Large intestine (tissue), 3 donors: ENCODE measurements at regions not wholly inside any gene's neighbourhood (a gene's known extent, or its start where the extent isn't known, plus 50 kb on each side); places are given as distances from the start of the nearest gene placed in this dataset.
"Not testable (repeated sequence)": the region's sequence is repeated elsewhere in the genome, so short reads cannot be mapped to it uniquely, and the experiment has no call there.

Experiments
- DNase-seq, 2 donors: peaks; one replicate each; pipeline versions ENCODE4 v3.0.0 to v3.0.0-alpha.2; 2013
- H3K27ac ChIP-seq: one replicate; pipeline ENCODE4 v1.5.1; 2013; ENCODE audit warnings: low read length
- H3K27me3 ChIP-seq: 2 replicates; pipeline ENCODE4 v1.6.1; 2013; ENCODE audit warnings: low read length; ENCODE audit not compliant: control insufficient read depth, insufficient read depth
- H3K36me3 ChIP-seq: 2 replicates; pipeline ENCODE4 v1.6.1; 2013; ENCODE audit warnings: low read length; ENCODE audit not compliant: control insufficient read depth, insufficient read depth
- H3K4me1 ChIP-seq: one replicate; pipeline ENCODE4 v1.6.1; 2013; ENCODE audit warnings: low read length; ENCODE audit not compliant: control insufficient read depth, insufficient read depth
- H3K4me3 ChIP-seq: one replicate; pipeline ENCODE4 v1.5.1; 2013; ENCODE audit warnings: low read length
- H3K9me3 ChIP-seq: one replicate; pipeline ENCODE4 v1.6.1; 2013; ENCODE audit warnings: mild to moderate bottlenecking, low read depth, low read length, moderate library complexity; ENCODE audit not compliant: control insufficient read depth
- WGBS: methylation state at CpG from one replicate; pipeline ENCODE4 v1.1.5; 2013; ENCODE audit warnings: low lambda C conversion rate; ENCODE audit not compliant: insufficient coverage; 5-methylcytosine and 5-hydroxymethylcytosine counted together

GRCh38 chr10:59463909-59464308 is 101.6 kb upstream of the FAM13C start:
- DNase-seq, result no peak
- no CpG with 5 or more reads among the region's 4 CpGs for WGBS

GRCh38 chr10:59460601-59461000 is 98.3 kb upstream of the FAM13C start:
- Histone ChIP-seq H3K27ac (no peak overlapping the region), H3K4me1 (no peaks in the 10 kb centered on the region), H3K4me3 (no peak overlapping the region), H3K9me3 (no peaks in the 10 kb centered on the region), H3K27me3 (no peaks in the 10 kb centered on the region), H3K36me3 (no peaks in the 10 kb centered on the region)
- DNase-seq, result no peak
- WGBS, result 75% methylated on average over 1 of the region's 3 CpGs

More at GRCh38 chr10:59463909-59464308, 101.6 kb upstream of the FAM13C start:
- H3K27me3 ChIP-seq, result no peaks in the 10 kb centered on the region
- H3K27ac ChIP-seq, result no peak overlapping the region
- no peaks in the 10 kb centered on the region for H3K9me3 ChIP-seq
- no peaks in the 10 kb centered on the region for H3K4me1 ChIP-seq
- no peaks in the 10 kb centered on the region for H3K36me3 ChIP-seq
- no peak overlapping the region for H3K4me3 ChIP-seq

GRCh38 chr10:59456199-59456598 is 93.8 kb upstream of the FAM13C start:
- no peaks in the 10 kb centered on the region for H3K9me3 ChIP-seq
- H3K27ac ChIP-seq, result no peak overlapping the region
- H3K27me3 ChIP-seq, result no peaks in the 10 kb centered on the region
- H3K36me3 ChIP-seq, result no peaks in the 10 kb centered on the region
- no peaks in the 10 kb centered on the region for H3K4me1 ChIP-seq
- H3K4me3 ChIP-seq, result no peak overlapping the region
- 83% methylated on average over 1 of the region's 2 CpGs for WGBS
- no peak for DNase-seq

GRCh38 chr10:59454171-59454919 is 92.0 kb upstream of the FAM13C start:
- Histone ChIP-seq H3K27me3 (no peaks in the 10 kb centered on the region), H3K27ac (no peak overlapping the region)
- 67% methylated on average over 2 of the region's 5 CpGs for WGBS

GRCh38 chr10:59448616-59449015 is 86.3 kb upstream of the FAM13C start:
- no peaks in the 10 kb centered on the region for H3K9me3 ChIP-seq
- H3K4me3 ChIP-seq, result no peak overlapping the region
- no peaks in the 10 kb centered on the region for H3K36me3 ChIP-seq
- WGBS, result no CpG with 5 or more reads among the region's 1 CpG
- H3K27me3 ChIP-seq, result no peaks in the 10 kb centered on the region
- H3K4me1 ChIP-seq, result no peaks in the 10 kb centered on the region
- no peak overlapping the region for H3K27ac ChIP-seq
- no peak for DNase-seq

More at GRCh38 chr10:59454171-59454919, 92.0 kb upstream of the FAM13C start:
- DNase-seq, result no peak
- H3K4me3 ChIP-seq, result no peak overlapping the region
- H3K4me1 ChIP-seq, result no peaks in the 10 kb centered on the region
- no peaks in the 10 kb centered on the region for H3K9me3 ChIP-seq
- H3K36me3 ChIP-seq, result no peaks in the 10 kb centered on the region

DNA sequence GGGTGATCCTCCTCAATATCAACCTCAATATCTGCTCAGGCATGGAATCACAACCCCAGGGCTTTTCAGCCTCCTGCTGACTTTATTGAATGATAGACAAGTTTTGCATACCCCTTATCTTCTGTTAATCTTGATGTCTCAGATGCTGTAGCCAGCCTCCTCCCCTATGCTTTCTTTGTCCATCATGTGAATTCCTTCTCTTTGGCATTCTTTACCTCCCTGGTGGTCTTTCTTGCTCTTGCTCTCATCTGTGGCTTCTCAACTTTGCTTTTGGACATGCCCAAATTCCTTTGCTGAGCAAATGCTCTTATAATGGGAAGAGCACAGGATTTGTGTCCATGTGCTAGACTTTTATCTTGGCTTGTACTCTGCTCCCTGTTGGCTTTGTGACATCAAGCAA is 73.4 kb upstream of the FAM13C start:
- H3K4me1 ChIP-seq, result no peaks in the 10 kb centered on the region
- H3K4me3 ChIP-seq, result no peak overlapping the region
- DNase-seq, result no peak
- no peaks in the 10 kb centered on the region for H3K36me3 ChIP-seq
- no peaks in the 10 kb centered on the region for H3K9me3 ChIP-seq
- H3K27me3 ChIP-seq, result no peaks in the 10 kb centered on the region
- no peak overlapping the region for H3K27ac ChIP-seq

DNA sequence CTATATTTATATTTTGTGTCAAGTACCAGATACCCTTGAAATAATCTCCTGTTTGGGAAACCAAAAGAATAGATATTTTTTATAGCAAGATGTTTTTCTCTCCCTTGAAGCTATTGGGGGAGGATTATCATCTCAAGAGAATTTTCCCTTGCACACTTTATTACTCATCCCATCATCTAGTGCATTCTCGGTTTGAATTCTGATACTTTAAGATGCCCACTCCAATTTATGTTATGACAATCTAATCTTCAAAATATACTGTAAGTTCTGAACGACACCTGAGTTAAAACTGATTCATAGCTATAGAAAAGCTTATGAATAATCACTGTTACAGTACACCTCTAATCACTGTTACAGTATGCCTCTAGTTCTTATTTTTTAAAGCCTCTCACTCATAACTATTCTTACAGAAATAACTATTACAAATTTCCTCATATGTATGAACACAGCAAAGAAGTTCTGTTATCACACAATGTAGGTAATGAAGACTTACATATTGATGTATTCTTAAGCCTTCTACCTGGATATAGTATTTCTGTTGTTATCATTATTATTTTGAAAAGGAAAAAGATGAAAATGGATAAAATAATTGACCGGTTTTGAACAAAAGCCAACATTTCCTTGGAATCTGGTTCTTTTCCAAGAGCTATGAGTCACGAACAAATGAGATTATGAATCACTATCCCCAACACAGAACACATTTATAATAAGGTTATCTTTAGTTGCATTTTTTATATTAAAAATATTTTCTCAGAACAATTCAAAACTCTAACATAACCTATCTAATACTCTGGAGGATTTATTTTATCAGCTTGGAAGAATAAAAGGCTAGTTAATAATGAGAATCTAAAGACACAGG is 72.3 kb upstream of the FAM13C start:
- DNase-seq, result no peak
- no peaks in the 10 kb centered on the region for H3K4me1 ChIP-seq
- H3K27me3 ChIP-seq, result no peaks in the 10 kb centered on the region
- H3K27ac ChIP-seq, result no peak overlapping the region
- H3K36me3 ChIP-seq, result no peaks in the 10 kb centered on the region
- 61% methylated on average over 3 of the region's 4 CpGs for WGBS
- no peaks in the 10 kb centered on the region for H3K9me3 ChIP-seq
- no peak overlapping the region for H3K4me3 ChIP-seq

DNA sequence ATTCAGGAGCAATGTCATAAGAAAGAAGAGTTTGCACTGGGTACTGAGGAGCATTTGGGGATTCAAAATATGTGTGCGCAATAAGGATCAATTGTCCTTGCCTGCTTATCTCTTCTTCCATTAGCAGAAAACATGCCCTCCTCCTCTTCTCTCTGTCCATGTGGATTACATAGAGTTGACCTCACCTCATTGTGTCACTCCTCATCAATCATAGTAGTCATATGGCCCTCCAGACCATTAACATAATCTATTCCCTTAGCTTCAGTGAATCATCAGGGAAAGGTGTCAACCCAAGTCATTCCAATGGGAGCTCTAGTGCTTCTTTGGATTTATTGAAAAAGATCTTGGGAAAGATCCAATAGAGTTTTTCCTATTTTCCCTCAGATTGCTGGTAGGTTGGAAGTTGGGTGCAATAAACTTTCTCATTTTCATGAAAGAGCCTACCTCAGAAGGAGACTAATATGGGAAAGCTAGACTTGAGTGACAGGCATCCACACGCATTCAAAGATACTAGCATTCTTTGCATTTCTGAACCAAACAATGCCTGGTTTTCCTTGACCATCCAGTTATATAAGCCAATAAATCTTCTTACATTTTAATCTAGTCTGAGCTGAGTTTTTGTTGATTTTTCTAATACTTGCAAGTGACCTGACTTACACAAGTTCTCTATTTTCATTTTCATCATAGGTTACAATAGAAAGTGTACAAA is 71.5 kb upstream of the FAM13C start:
- no peak for DNase-seq
- H3K4me1 ChIP-seq, result no peaks in the 10 kb centered on the region
- H3K9me3 ChIP-seq, result no peaks in the 10 kb centered on the region
- H3K36me3 ChIP-seq, result no peaks in the 10 kb centered on the region
- no peak overlapping the region for H3K4me3 ChIP-seq
- no CpG with 5 or more reads among the region's 2 CpGs for WGBS
- H3K27me3 ChIP-seq, result no peaks in the 10 kb centered on the region
- no peak overlapping the region for H3K27ac ChIP-seq

DNA sequence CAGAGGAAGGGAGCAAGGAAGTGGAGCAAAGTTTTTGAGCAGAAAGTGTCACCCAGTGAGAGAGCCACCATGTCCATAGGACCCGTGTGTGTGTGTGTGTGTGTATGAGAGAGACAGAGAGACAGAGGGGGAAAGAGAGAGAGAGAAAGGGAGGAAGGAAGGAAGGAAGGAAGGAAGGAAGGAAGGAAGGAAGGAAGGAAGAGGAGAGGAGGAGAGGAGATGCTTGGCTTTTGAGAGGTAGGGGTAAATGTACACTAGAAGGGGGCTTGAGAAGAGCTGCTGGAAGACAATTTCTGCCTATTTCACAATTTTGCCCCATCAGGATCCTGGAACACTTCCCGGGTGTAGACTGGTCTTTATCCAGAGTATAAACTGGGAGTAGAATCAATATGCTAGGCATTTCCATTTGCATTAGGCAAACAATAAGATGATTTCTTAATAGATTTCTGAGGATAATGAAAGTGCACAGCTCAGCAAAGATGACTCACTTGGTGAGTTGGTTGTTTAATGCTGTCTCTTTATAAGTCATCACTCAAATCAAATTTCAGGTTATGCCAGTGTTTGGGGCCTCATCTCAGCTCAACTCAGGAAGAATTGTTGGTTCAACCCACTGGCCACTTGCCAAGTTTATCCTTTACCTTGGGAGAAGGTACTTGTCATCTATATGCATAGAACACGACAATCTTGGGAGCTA is 70.0 kb upstream of the FAM13C start:
- WGBS, result 100% methylated on average over 1 of the region's 3 CpGs
- no peak for DNase-seq
- H3K9me3 ChIP-seq, result no peaks in the 10 kb centered on the region
- no peaks in the 10 kb centered on the region for H3K27me3 ChIP-seq
- H3K4me1 ChIP-seq, result no peaks in the 10 kb centered on the region
- no peak overlapping the region for H3K27ac ChIP-seq
- no peaks in the 10 kb centered on the region for H3K36me3 ChIP-seq
- no peak overlapping the region for H3K4me3 ChIP-seq

GRCh38 chr10:59413795-59414194 is 51.4 kb upstream of the FAM13C start:
- DNase-seq, H3K36me3 ChIP-seq, H3K27ac ChIP-seq, H3K9me3 ChIP-seq, H3K4me1 ChIP-seq, H3K27me3 ChIP-seq, H3K4me3 ChIP-seq: not testable (repeated sequence)
- WGBS, result no CpG with 5 or more reads among the region's 5 CpGs
